BE2C (cell line): ENCODE measurements at regions not wholly inside any gene's neighbourhood (a gene's known extent, or its start where the extent isn't known, plus 50 kb on each side); places are given as distances from the start of the nearest gene placed in this dataset.

Experiments used
- DNase-seq: peaks from one replicate; pipeline ENCODE4 v3.0.0-alpha.2; 2020
- H3K27me3 ChIP-seq: fragments of 250-450 bp; sonication (Bioruptor Pico); 2 replicates; pipeline ENCODE4 v1.5.1; 2020; ENCODE audit warnings: mild to moderate bottlenecking
- H3K36me3 ChIP-seq: fragments of 250-450 bp; sonication (Bioruptor Pico); 2 replicates; pipeline ENCODE4 v1.5.1; 2020; ENCODE audit warnings: mild to moderate bottlenecking
- H3K4me1 ChIP-seq: fragments of 250-450 bp; sonication (Bioruptor Pico); 2 replicates; pipeline ENCODE4 v1.5.1; 2020
- H3K4me3 ChIP-seq: 2 replicates; pipeline ENCODE4 v1.5.1; 2011; ENCODE audit warnings: low read depth, low read length
- H3K9me3 ChIP-seq: fragments of 250-450 bp; sonication (Bioruptor Pico); 2 replicates; pipeline ENCODE4 v1.5.1; 2020
- CTCF ChIP-seq: IDR thresholded peaks from 2 replicates; pipeline ENCODE4 v1.5.1; 2012; ENCODE audit warnings: mild to moderate bottlenecking, low read depth, low read length

- no peaks in the 10 kb centered on the region for H3K36me3 ChIP-seq
- no peak overlapping the region for H3K4me3 ChIP-seq
- DNase-seq = no peak
- no peak for TF ChIP-seq CTCF
- H3K9me3 ChIP-seq = no peaks in the 10 kb centered on the region
- H3K4me1 ChIP-seq = peaks cover 3% of the 10 kb centered on the region
- H3K27me3 ChIP-seq = no peaks in the 10 kb centered on the region
Observed at GRCh38 chr4:111499706-111500105, 645.5 kb upstream of the FAM241A start.

- Histone ChIP-seq H3K4me3 (no peak overlapping the region), H3K4me1 (peaks cover 3% of the 10 kb centered on the region), H3K9me3 (no peaks in the 10 kb centered on the region), H3K36me3 (no peaks in the 10 kb centered on the region), H3K27me3 (no peaks in the 10 kb centered on the region)
- DNase-seq = no peak
- TF ChIP-seq CTCF = no peak
Observed at GRCh38 chr4:111500858-111501257, 644.4 kb upstream of the FAM241A start.

GRCh38 chr4:111501946-111502345, 643.3 kb upstream of the FAM241A start:
- no peak for DNase-seq
- H3K27me3 ChIP-seq = no peaks in the 10 kb centered on the region

GRCh38 chr4:111502626-111503025, 642.6 kb upstream of the FAM241A start:
- H3K4me1 ChIP-seq = peaks cover 3% of the 10 kb centered on the region; the same call in 1 of the 2 replicates
- no peaks in the 10 kb centered on the region for H3K36me3 ChIP-seq
- H3K9me3 ChIP-seq = no peaks in the 10 kb centered on the region
- no peaks in the 10 kb centered on the region for H3K27me3 ChIP-seq
- no peak overlapping the region for H3K4me3 ChIP-seq
- no peak for DNase-seq
- no peak for TF ChIP-seq CTCF

More at GRCh38 chr4:111501946-111502345, 643.3 kb upstream of the FAM241A start:
- TF ChIP-seq CTCF = no peak
- peaks cover 3% of the 10 kb centered on the region for H3K4me1 ChIP-seq
- H3K4me3 ChIP-seq = no peak overlapping the region
- no peaks in the 10 kb centered on the region for H3K36me3 ChIP-seq
- no peaks in the 10 kb centered on the region for H3K9me3 ChIP-seq

GRCh38 chr4:111506706-111507105, 638.5 kb upstream of the FAM241A start:
- no peaks in the 10 kb centered on the region for H3K36me3 ChIP-seq
- H3K4me1 ChIP-seq = no peaks in the 10 kb centered on the region
- no peak overlapping the region for H3K4me3 ChIP-seq
- DNase-seq = no peak
- no peak for TF ChIP-seq CTCF
- H3K27me3 ChIP-seq = no peaks in the 10 kb centered on the region
- no peaks in the 10 kb centered on the region for H3K9me3 ChIP-seq

- Histone ChIP-seq H3K36me3 (no peaks in the 10 kb centered on the region), H3K4me3 (no peak overlapping the region), H3K9me3 (no peaks in the 10 kb centered on the region), H3K4me1 (no peaks in the 10 kb centered on the region; the same call in 1 of the 2 replicates), H3K27me3 (no peaks in the 10 kb centered on the region)
- no peak for DNase-seq
- TF ChIP-seq CTCF = no peak
Observed at GRCh38 chr4:111510535-111510934, 634.7 kb upstream of the FAM241A start.
